OCI-LY3 (cell line): ENCODE measurements at regions not wholly inside any gene's neighbourhood (a gene's known extent, or its start where the extent isn't known, plus 50 kb on each side); places are given as distances from the start of the nearest gene placed in this dataset.

Source experiments
- EZH2phosphoT487 ChIP-seq: fragments of 200-600 bp; shearing (Covaris generic); IDR thresholded peaks from 2 replicates; pipeline ENCODE4 v1.6.1; 2018; ENCODE audit warnings: antibody characterized with exemption, mixed run types, low read depth
- TF ChIP-seq, protein P1 (sequence below): fragments of 200-600, 300-600 bp; sonication (generic); IDR thresholded peaks from 2 replicates; pipeline ENCODE4 v1.5.1; 2014; ENCODE audit warnings: antibody characterized with exemption, low read length, low read depth

DNA sequence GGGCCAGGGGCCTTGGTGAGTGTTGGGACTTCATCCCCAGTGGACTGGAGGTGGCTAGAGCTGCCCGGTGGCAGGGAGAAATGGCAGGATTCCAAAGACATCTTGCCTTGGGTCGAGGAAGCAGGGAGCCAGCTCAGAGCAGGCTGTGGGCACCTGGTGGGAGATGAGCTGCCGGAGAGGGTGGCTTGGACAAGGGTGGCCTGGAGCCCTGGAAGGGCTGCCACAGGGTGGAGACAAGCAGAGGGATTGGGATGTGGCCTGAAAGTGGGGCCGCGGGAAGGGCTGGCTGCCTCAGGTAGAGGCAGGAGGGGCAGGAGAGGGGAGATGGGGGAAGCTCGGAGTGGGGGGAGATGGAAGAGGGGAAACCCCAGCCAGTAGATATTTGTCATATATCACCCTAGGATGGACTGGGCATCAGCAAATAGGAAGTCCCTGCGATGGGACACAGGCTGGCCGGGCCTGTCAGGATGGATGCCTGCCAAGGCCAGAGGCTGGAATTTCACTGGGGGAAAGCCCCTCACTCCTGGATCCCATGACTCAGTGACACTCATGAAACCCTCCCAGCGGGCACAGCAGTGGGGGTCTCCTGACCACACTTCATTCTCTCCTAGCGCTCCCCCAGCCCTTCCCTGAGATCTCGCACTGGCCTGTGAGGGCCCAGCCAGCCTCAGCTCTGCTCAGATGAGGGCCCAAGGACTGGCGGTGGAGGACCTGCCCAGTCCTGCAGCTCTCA is 72.0 kb upstream of the SHISAL1 start:
- TF ChIP-seq, protein P1, sequence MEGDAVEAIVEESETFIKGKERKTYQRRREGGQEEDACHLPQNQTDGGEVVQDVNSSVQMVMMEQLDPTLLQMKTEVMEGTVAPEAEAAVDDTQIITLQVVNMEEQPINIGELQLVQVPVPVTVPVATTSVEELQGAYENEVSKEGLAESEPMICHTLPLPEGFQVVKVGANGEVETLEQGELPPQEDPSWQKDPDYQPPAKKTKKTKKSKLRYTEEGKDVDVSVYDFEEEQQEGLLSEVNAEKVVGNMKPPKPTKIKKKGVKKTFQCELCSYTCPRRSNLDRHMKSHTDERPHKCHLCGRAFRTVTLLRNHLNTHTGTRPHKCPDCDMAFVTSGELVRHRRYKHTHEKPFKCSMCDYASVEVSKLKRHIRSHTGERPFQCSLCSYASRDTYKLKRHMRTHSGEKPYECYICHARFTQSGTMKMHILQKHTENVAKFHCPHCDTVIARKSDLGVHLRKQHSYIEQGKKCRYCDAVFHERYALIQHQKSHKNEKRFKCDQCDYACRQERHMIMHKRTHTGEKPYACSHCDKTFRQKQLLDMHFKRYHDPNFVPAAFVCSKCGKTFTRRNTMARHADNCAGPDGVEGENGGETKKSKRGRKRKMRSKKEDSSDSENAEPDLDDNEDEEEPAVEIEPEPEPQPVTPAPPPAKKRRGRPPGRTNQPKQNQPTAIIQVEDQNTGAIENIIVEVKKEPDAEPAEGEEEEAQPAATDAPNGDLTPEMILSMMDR = no peak
- TF ChIP-seq EZH2phosphoT487 = no peak
